ENCODE measurements at regions not wholly inside any gene's neighbourhood (a gene's known extent, or its start where the extent isn't known, plus 50 kb on each side); places are given as distances from the start of the nearest gene placed in this dataset.
"Not testable (repeated sequence)": the region's sequence is repeated elsewhere in the genome, so short reads cannot be mapped to it uniquely, and the experiment has no call there.

- Histone ChIP-seq H3K27ac (no peak overlapping the region), H3K4me1 (no peaks in the 10 kb centered on the region), H3K27me3 (no peaks in the 10 kb centered on the region), H3K36me3 (no peaks in the 10 kb centered on the region), H3K4me3 (no peak overlapping the region), H3K9me3 (no peaks in the 10 kb centered on the region)
- DNase-seq (no peak), ATAC-seq (no peak)
- TF ChIP-seq, protein P1, sequence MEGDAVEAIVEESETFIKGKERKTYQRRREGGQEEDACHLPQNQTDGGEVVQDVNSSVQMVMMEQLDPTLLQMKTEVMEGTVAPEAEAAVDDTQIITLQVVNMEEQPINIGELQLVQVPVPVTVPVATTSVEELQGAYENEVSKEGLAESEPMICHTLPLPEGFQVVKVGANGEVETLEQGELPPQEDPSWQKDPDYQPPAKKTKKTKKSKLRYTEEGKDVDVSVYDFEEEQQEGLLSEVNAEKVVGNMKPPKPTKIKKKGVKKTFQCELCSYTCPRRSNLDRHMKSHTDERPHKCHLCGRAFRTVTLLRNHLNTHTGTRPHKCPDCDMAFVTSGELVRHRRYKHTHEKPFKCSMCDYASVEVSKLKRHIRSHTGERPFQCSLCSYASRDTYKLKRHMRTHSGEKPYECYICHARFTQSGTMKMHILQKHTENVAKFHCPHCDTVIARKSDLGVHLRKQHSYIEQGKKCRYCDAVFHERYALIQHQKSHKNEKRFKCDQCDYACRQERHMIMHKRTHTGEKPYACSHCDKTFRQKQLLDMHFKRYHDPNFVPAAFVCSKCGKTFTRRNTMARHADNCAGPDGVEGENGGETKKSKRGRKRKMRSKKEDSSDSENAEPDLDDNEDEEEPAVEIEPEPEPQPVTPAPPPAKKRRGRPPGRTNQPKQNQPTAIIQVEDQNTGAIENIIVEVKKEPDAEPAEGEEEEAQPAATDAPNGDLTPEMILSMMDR (IDR thresholded peaks at IDR 0.05), result no peak
- intact Hi-C loops (cut with DNase I), result no loop called here
Observed at GRCh38 chr7:120064565-120064964, 208.4 kb upstream of the KCND2 start.

GRCh38 chr7:120066898-120067297, 206.1 kb upstream of the KCND2 start:
- intact Hi-C loops (cut with DNase I), result not testable (repeated sequence)

GRCh38 chr7:120070201-120070600, 202.8 kb upstream of the KCND2 start:
- intact Hi-C loops (cut with DNase I), result no loop called here
- Histone ChIP-seq H3K27me3 (no peaks in the 10 kb centered on the region), H3K9me3 (no peaks in the 10 kb centered on the region), H3K36me3 (no peaks in the 10 kb centered on the region), H3K27ac (no peak overlapping the region), H3K4me1 (no peaks in the 10 kb centered on the region), H3K4me3 (no peak overlapping the region)
- ATAC-seq (no peak), DNase-seq (no peak)
- TF ChIP-seq, protein P1 (IDR thresholded peaks at IDR 0.05), result no peak

More at GRCh38 chr7:120066898-120067297, 206.1 kb upstream of the KCND2 start:
- not testable (repeated sequence) for DNase-seq, H3K4me1 ChIP-seq, H3K36me3 ChIP-seq, ATAC-seq, H3K9me3 ChIP-seq, H3K27me3 ChIP-seq, H3K27ac ChIP-seq, H3K4me3 ChIP-seq

GRCh38 chr7:120077777-120078176, 195.2 kb upstream of the KCND2 start:
- H3K36me3 ChIP-seq, result no peaks in the 10 kb centered on the region
- intact Hi-C loops (cut with DNase I), result no loop called here
- H3K4me3 ChIP-seq, result no peak overlapping the region
- TF ChIP-seq, protein P1 (IDR thresholded peaks at IDR 0.05), result no peak
- no peaks in the 10 kb centered on the region for H3K4me1 ChIP-seq
- no peak overlapping the region for H3K27ac ChIP-seq
- H3K27me3 ChIP-seq, result no peaks in the 10 kb centered on the region
- H3K9me3 ChIP-seq, result no peaks in the 10 kb centered on the region
- ATAC-seq (no peak), DNase-seq (no peak)

GRCh38 chr7:120079022-120079421, 194.0 kb upstream of the KCND2 start:
- no peaks in the 10 kb centered on the region for H3K9me3 ChIP-seq
- H3K36me3 ChIP-seq, result no peaks in the 10 kb centered on the region
- DNase-seq, result no peak
- H3K27me3 ChIP-seq, result no peaks in the 10 kb centered on the region
- no peak overlapping the region for H3K4me3 ChIP-seq
- intact Hi-C loops (cut with DNase I), result no loop called here
- H3K27ac ChIP-seq, result no peak overlapping the region
- ATAC-seq, result no peak
- TF ChIP-seq, protein P1 (IDR thresholded peaks at IDR 0.05), result no peak
- H3K4me1 ChIP-seq, result no peaks in the 10 kb centered on the region

- intact Hi-C loops (cut with DNase I), result no loop called here
- Histone ChIP-seq H3K4me3 (no peak overlapping the region), H3K4me1 (no peaks in the 10 kb centered on the region), H3K27ac (no peak overlapping the region), H3K36me3 (no peaks in the 10 kb centered on the region), H3K9me3 (no peaks in the 10 kb centered on the region), H3K27me3 (no peaks in the 10 kb centered on the region)
- ATAC-seq (no peak), DNase-seq (no peak)
- TF ChIP-seq, protein P1 (IDR thresholded peaks at IDR 0.05), result no peak
Observed at GRCh38 chr7:120079704-120080103, 193.3 kb upstream of the KCND2 start.

DNA sequence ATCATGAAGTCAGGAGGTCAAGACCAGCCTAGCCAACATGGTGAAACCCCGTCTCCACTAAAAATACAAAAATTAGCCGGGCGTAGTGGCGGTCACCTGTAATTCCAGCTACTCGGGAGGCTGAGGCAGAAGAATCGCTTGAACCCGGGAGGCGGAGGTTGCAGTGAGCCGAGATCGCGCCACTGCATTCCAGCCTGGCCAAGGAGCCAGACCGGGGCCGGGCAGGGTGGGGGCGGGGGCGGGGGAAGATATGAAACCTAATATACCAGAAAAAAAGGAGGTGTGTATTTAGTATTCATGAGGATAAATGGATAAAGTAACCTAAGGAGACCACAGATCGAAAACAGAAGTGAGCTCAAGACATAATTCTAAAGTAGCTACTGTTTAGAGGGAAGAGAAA, 186.5 kb upstream of the KCND2 start:
- H3K4me3 ChIP-seq; intact Hi-C loops (cut with DNase I); ATAC-seq; H3K36me3 ChIP-seq; DNase-seq; H3K27me3 ChIP-seq; H3K9me3 ChIP-seq; H3K4me1 ChIP-seq; H3K27ac ChIP-seq: not testable (repeated sequence)
